ENCODE measurements at regions not wholly inside any gene's neighbourhood (a gene's known extent, or its start where the extent isn't known, plus 50 kb on each side); places are given as distances from the start of the nearest gene placed in this dataset.

GRCh38 chr2:147473075-147473474 lies 371.8 kb upstream of the ACVR2A start:
- no peaks in the 10 kb centered on the region for H3K4me1 ChIP-seq
- no peak for TF ChIP-seq POLR2A (IDR thresholded peaks at IDR 0.05)
- TF ChIP-seq CTCF (IDR thresholded peaks at IDR 0.05) = no peak
- H3K4me3 ChIP-seq (replicated peaks in 1 of 3) = no peak overlapping the region
- no peaks in the 10 kb centered on the region for H3K36me3 ChIP-seq
- intact Hi-C loops (cut with DNase I) = no loop called here
- H3K27me3 ChIP-seq = no peaks in the 10 kb centered on the region
- H3K27ac ChIP-seq = no peak overlapping the region
- no peak for DNase-seq
- no peaks in the 10 kb centered on the region for H3K9me3 ChIP-seq

GRCh38 chr2:147471126-147471525 lies 373.7 kb upstream of the ACVR2A start:
- TF ChIP-seq CTCF (IDR thresholded peaks at IDR 0.05) = no peak
- TF ChIP-seq POLR2A (IDR thresholded peaks at IDR 0.05) = no peak
- no peaks in the 10 kb centered on the region for H3K4me1 ChIP-seq
- no peak overlapping the region for H3K27ac ChIP-seq
- H3K4me3 ChIP-seq (replicated peaks in 1 of 3) = no peak overlapping the region
- no peaks in the 10 kb centered on the region for H3K36me3 ChIP-seq
- WGBS, 2 donors = 94 to 95% methylated on average over 1 of the region's 1 CpG
- H3K9me3 ChIP-seq = no peaks in the 10 kb centered on the region
- intact Hi-C loops (cut with DNase I) = no loop called here
- no peaks in the 10 kb centered on the region for H3K27me3 ChIP-seq
- no peak for DNase-seq

DNA sequence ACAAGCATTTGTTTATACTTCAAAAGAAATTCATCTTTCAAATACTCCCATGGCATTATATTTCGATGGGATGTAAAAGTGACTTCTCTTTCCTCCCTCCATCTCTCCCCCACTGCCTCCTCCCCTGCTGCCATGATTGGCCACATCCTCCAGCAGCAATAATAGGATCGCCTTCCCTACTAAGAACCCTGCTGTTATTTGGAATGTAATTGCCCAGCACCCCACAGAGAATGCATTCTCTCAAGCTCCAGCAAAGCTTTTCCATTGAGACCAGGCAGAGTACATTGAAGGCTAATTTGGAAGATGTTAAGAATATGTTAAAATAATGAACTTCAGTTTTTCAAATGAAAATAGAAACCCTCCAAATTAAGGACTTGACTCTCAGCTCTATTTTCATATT lies 375.4 kb upstream of the ACVR2A start:
- 50 to 56% methylated on average over 2 of the region's 2 CpGs for WGBS, 2 donors
- TF ChIP-seq CTCF (IDR thresholded peaks at IDR 0.05) (no peak), POLR2A (IDR thresholded peaks at IDR 0.05) (no peak)
- intact Hi-C loops (cut with DNase I) = no loop called here
- DNase-seq = no peak
- no peak overlapping the region for H3K4me3 ChIP-seq (replicated peaks in 1 of 3)
- H3K27me3 ChIP-seq = no peaks in the 10 kb centered on the region
- no peaks in the 10 kb centered on the region for H3K36me3 ChIP-seq
- no peaks in the 10 kb centered on the region for H3K9me3 ChIP-seq
- no peaks in the 10 kb centered on the region for H3K4me1 ChIP-seq
- no peak overlapping the region for H3K27ac ChIP-seq

DNA sequence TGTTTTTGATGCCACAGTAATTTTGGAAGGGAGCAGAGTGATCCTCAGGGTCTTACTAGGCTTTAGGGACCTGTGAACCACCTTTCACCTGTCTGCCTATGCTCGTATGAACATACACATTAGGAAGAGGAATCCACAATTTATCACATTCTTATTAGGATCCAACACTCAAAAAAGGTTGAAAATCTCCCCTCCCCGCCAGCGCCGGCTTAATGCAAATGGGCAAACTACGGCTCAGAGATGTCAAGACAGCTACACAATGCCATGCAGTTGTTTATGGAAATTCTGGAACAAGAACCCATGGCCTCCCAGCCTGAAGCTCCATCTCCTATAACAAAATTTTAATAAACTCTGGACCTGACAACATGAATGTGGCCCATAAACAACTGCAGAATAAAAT lies 375.9 kb upstream of the ACVR2A start:
- Histone ChIP-seq H3K27me3 (no peaks in the 10 kb centered on the region), H3K36me3 (no peaks in the 10 kb centered on the region)
- WGBS, 2 donors = 65 to 66% methylated on average over 5 of the region's 5 CpGs

DNA sequence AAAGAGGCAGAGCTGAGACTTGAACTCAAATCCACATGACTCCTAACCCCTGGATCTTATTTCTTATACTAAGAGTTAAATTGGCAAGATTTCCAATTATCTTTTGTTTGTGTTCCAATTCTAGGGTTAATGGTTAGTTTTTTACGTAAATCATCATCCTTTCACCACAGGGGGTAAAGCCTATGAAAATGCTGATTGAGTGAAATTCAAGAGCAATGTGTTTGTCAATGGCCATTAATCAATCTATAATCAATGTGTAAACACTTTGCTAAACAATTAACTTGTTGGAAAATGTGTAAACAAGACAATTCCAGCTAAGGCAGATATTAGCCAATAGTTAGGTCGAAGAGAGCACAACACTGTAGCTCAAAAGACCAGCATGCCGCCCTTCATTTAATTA lies 376.5 kb upstream of the ACVR2A start:
- no peaks in the 10 kb centered on the region for H3K9me3 ChIP-seq
- 76 to 78% methylated on average over 3 of the region's 3 CpGs for whole genome bisulfite sequencing, 2 donors
- DNase-seq = no peak
- H3K4me3 ChIP-seq (replicated peaks in 1 of 3) = no peak overlapping the region
- no peaks in the 10 kb centered on the region for H3K4me1 ChIP-seq
- no peaks in the 10 kb centered on the region for H3K36me3 ChIP-seq
- no peaks in the 10 kb centered on the region for H3K27me3 ChIP-seq
- intact Hi-C loops (cut with DNase I) = no loop called here
- no peak overlapping the region for H3K27ac ChIP-seq
- TF ChIP-seq POLR2A (IDR thresholded peaks at IDR 0.05) = no peak
- TF ChIP-seq CTCF (IDR thresholded peaks at IDR 0.05) = no peak

More for the DNA sequence above, 375.9 kb upstream of the ACVR2A start:
- no peaks in the 10 kb centered on the region for H3K9me3 ChIP-seq
- DNase-seq = no peak
- H3K27ac ChIP-seq = no peak overlapping the region
- intact Hi-C loops (cut with DNase I) = no loop called here
- H3K4me1 ChIP-seq = no peaks in the 10 kb centered on the region
- no peak for TF ChIP-seq CTCF (IDR thresholded peaks at IDR 0.05)
- no peak for TF ChIP-seq POLR2A (IDR thresholded peaks at IDR 0.05)
- H3K4me3 ChIP-seq (replicated peaks in 1 of 3) = no peak overlapping the region
